H9 (cell line): ENCODE measurements at regions not wholly inside any gene's neighbourhood (a gene's known extent, or its start where the extent isn't known, plus 50 kb on each side); places are given as distances from the start of the nearest gene placed in this dataset.

Experiments
- DNase-seq: peaks from one replicate; pipeline ENCODE4 v3.0.0-alpha.2; 2017
- H2AFZ ChIP-seq: one replicate; pipeline ENCODE4 v1.6.1; 2013; ENCODE audit warnings: mild to moderate bottlenecking, low read length, control low read depth, moderate library complexity
- H2AK5ac ChIP-seq: 2 replicates; pipeline ENCODE4 v1.6.1; 2013; ENCODE audit warnings: low read length, control low read depth, mixed read lengths; ENCODE audit not compliant: insufficient read length
- H2BK120ac ChIP-seq: one replicate; pipeline ENCODE4 v1.6.1; 2013; ENCODE audit warnings: low read depth, mild to moderate bottlenecking, low read length, control low read depth, inconsistent platforms; ENCODE audit not compliant: poor library complexity, severe bottlenecking
- H2BK12ac ChIP-seq: 2 replicates; pipeline ENCODE4 v1.6.1; 2013; ENCODE audit warnings: low read length, control low read depth, mixed read lengths, low read depth; ENCODE audit not compliant: insufficient read length
- H2BK15ac ChIP-seq: 2 replicates; pipeline ENCODE4 v1.6.1; 2013; ENCODE audit warnings: low read depth, low read length, control low read depth
- H2BK20ac ChIP-seq: one replicate; pipeline ENCODE4 v1.6.1; 2013; ENCODE audit warnings: low read depth, mild to moderate bottlenecking, low read length, control low read depth, inconsistent platforms; ENCODE audit not compliant: poor library complexity, severe bottlenecking
- H2BK5ac ChIP-seq: 2 replicates; pipeline ENCODE4 v1.6.1; 2013; ENCODE audit warnings: low read length, control low read depth, mixed read lengths; ENCODE audit not compliant: insufficient read length
- H3K14ac ChIP-seq: 2 replicates; pipeline ENCODE4 v1.6.1; 2013; ENCODE audit warnings: low read length, control low read depth; ENCODE audit not compliant: insufficient read depth
- H3K18ac ChIP-seq: 2 replicates; pipeline ENCODE4 v1.6.1; 2013; ENCODE audit warnings: low read depth, mild to moderate bottlenecking, mixed read lengths, low read length, control low read depth; ENCODE audit not compliant: insufficient read length
- H3K23ac ChIP-seq: 2 replicates; pipeline ENCODE4 v1.6.1; 2013; ENCODE audit warnings: low read length, control low read depth, mixed read lengths, low read depth; ENCODE audit not compliant: insufficient read length
- H3K23me2 ChIP-seq: 2 replicates; pipeline ENCODE4 v1.6.1; 2013; ENCODE audit warnings: low read depth, mild to moderate bottlenecking, mixed read lengths, low read length, control low read depth; ENCODE audit not compliant: insufficient read length, poor library complexity, severe bottlenecking
- H3K27ac ChIP-seq: 2 replicates; pipeline ENCODE4 v1.5.1; 2013; ENCODE audit warnings: low read length, control low read depth, mixed read lengths, low read depth; ENCODE audit not compliant: insufficient read length
- H3K27me3 ChIP-seq: 2 replicates; pipeline ENCODE4 v1.6.1; 2013; ENCODE audit warnings: low read length, control low read depth, inconsistent platforms; ENCODE audit not compliant: insufficient read depth
- H3K4ac ChIP-seq: 2 replicates; pipeline ENCODE4 v1.6.1; 2013; ENCODE audit warnings: low read depth, mild to moderate bottlenecking, control low read depth, inconsistent platforms, low read length, moderate library complexity
- H3K4me1 ChIP-seq: 2 replicates; pipeline ENCODE4 v1.6.1; 2013; ENCODE audit warnings: low read length, control low read depth, inconsistent platforms; ENCODE audit not compliant: insufficient read depth
- H3K4me2 ChIP-seq: 2 replicates; pipeline ENCODE4 v1.6.1; 2013; ENCODE audit warnings: low read length, control low read depth, mixed read lengths; ENCODE audit not compliant: insufficient read length, insufficient read depth
- H3K56ac ChIP-seq: 2 replicates; pipeline ENCODE4 v1.6.1; 2013; ENCODE audit warnings: low read depth, mild to moderate bottlenecking, mixed read lengths, low read length, control low read depth; ENCODE audit not compliant: insufficient read length
- H3K79me1 ChIP-seq: 2 replicates; pipeline ENCODE4 v1.6.1; 2013; ENCODE audit warnings: low read depth, mild to moderate bottlenecking, moderate library complexity, low read length, control low read depth, inconsistent platforms; ENCODE audit not compliant: insufficient read depth, poor library complexity, severe bottlenecking
- H3K79me2 ChIP-seq: 2 replicates; pipeline ENCODE4 v1.6.1; 2013; ENCODE audit warnings: low read length, control low read depth, inconsistent platforms; ENCODE audit not compliant: insufficient read depth
- H3K9ac ChIP-seq: 2 replicates; pipeline ENCODE4 v1.6.1; 2013; ENCODE audit warnings: low read length, control low read depth, mixed read lengths; ENCODE audit not compliant: insufficient read length; ENCODE audit errors: extremely low read depth
- H3K9me3 ChIP-seq: one replicate; pipeline ENCODE4 v1.6.1; 2013; ENCODE audit warnings: low read depth, low read length, inconsistent platforms; ENCODE audit not compliant: control insufficient read depth
- H3T11ph ChIP-seq: one replicate; pipeline ENCODE4 v1.6.1; 2013; ENCODE audit warnings: mild to moderate bottlenecking, low read length, control low read depth, inconsistent platforms
- H4K20me1 ChIP-seq: one replicate; pipeline ENCODE4 v1.6.1; 2013; ENCODE audit not compliant: control insufficient read depth, insufficient read length, insufficient read depth
- H4K5ac ChIP-seq: 2 replicates; pipeline ENCODE4 v1.6.1; 2013; ENCODE audit warnings: low read depth, mild to moderate bottlenecking, mixed read lengths, low read length, control low read depth; ENCODE audit not compliant: insufficient read length
- H4K8ac ChIP-seq: replicated peaks from 2 replicates; pipeline ENCODE4 v1.6.1; 2013; ENCODE audit warnings: low read length, control low read depth, mixed read lengths, low read depth; ENCODE audit not compliant: insufficient read length
- H4K91ac ChIP-seq: 2 replicates; pipeline ENCODE4 v1.6.1; 2013; ENCODE audit warnings: low read depth, mild to moderate bottlenecking, moderate library complexity, mixed read lengths, low read length, control low read depth; ENCODE audit not compliant: insufficient read length
- H3K27ac Mint-ChIP-seq, 3 experiments: 2 replicates in 2 of 3; 3 replicates in 1 of 3; pipeline ENCODE4 v1.8.0; 2020 to 2021; ENCODE audit warnings: mixed read lengths in 3 of 3, mild to moderate bottlenecking in 1 of 3, moderate library complexity in 1 of 3
- H3K27me3 Mint-ChIP-seq: 2 replicates; pipeline ENCODE4 v1.8.0; 2021; ENCODE audit warnings: low read depth, mild to moderate bottlenecking, moderate library complexity, mixed read lengths
- H3K36me3 Mint-ChIP-seq, 3 experiments: 2 replicates in 2 of 3; 3 replicates in 1 of 3; pipeline ENCODE4 v1.8.0; 2020 to 2021; ENCODE audit warnings: low read depth in 3 of 3, mixed read lengths in 3 of 3; ENCODE audit not compliant: insufficient read depth in 1 of 3
- H3K4me1 Mint-ChIP-seq, 2 experiments: 2 replicates each; pipeline ENCODE4 v1.8.0; 2020; ENCODE audit warnings: mixed read lengths in 2 of 2
- H3K4me3 Mint-ChIP-seq, 2 experiments: 2 replicates in 1 of 2; 3 replicates in 1 of 2; pipeline ENCODE4 v1.8.0; 2020 to 2021; ENCODE audit warnings: mild to moderate bottlenecking in 2 of 2, mixed read lengths in 2 of 2, moderate library complexity in 1 of 2
- H3K9me3 Mint-ChIP-seq, 2 experiments: 2 replicates in 1 of 2; 3 replicates in 1 of 2; pipeline ENCODE4 v1.8.0; 2020; ENCODE audit warnings: mild to moderate bottlenecking in 2 of 2, mixed read lengths in 2 of 2, moderate library complexity in 1 of 2
- CTCF ChIP-seq: fragments of 200-600 bp; sonication (generic); conservative IDR thresholded peaks from 3 replicates; pipeline ENCODE4 v1.8.0; 2021; ENCODE audit warnings: antibody characterized with exemption, mild to moderate bottlenecking
- WGBS: extraction: QIAGEN DNeasy Blood & Tissue Kit; methylation state at CpG from one replicate; pipeline ENCODE4 v1.1.7; 2013; ENCODE audit warnings: missing lambda C conversion rate, low lambda C conversion rate, mixed read lengths; ENCODE audit not compliant: insufficient read length; ENCODE audit errors: extremely low coverage; 5-methylcytosine and 5-hydroxymethylcytosine counted together

DNA sequence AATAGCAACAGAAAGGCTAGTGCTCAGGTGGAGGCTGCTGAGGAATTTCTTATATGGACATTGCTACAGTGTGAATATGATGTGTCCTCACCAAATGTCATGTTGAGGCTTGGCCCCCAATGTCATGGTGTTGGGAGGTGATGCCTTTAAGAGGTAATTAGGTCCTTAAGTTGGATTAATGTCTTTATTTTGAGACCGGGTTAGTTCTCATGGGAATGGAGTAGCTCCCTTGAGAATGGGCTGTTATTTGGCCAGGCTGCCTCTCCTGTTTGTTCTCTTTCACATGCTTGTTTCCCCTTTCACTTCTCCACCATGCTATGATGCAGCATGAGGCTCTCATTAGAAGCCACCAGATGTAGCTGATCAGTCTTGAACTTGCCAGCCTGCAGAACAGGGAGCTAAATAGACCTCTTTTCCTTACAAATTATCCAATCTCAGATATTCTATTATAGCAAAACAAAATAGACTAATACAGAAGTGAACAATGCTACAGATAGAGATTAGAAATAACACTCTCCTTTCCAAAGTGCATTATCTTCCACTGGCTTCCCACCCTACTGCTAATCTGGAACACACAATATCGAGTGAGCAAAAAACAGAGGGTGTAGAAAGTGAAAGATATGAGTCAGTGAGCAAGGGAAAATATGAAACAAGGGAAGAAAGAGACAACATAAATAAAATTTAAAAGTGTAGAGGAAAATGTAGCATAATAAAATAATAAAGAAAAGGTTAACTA, 160.2 kb downstream of the NTMT2 start:
- no peak overlapping the region for H3K9ac ChIP-seq
- no CpG with 5 or more reads among the region's 2 CpGs for WGBS
- Mint-ChIP-seq H3K27me3 (no peaks in the 10 kb centered on the region), H3K9me3 (no peaks in the 10 kb centered on the region), H3K36me3 (no peaks in the 10 kb centered on the region), H3K4me1 (peaks cover 2 to 3% of the 10 kb centered on the region in 2 experiments; a peak in 2 of 4 replicates), H3K27ac (no peak overlapping the region; a peak in 1 of 7 replicates), H3K4me3 (no peak overlapping the region)
- no peaks in the 10 kb centered on the region for H3K4me1 ChIP-seq
- no peaks in the 10 kb centered on the region for H3K9me3 ChIP-seq
- H3K14ac ChIP-seq = no peak overlapping the region
- H2BK15ac ChIP-seq = no peak overlapping the region
- no peaks in the 10 kb centered on the region for H3K23me2 ChIP-seq
- no peak overlapping the region for H2AFZ ChIP-seq
- no peak overlapping the region for H2BK5ac ChIP-seq
- no peak overlapping the region for H4K5ac ChIP-seq
- no peak overlapping the region for H4K91ac ChIP-seq
- DNase-seq = no peak
- no peak overlapping the region for H3K23ac ChIP-seq
- H3K27me3 ChIP-seq = no peaks in the 10 kb centered on the region
- no peak overlapping the region for H2BK20ac ChIP-seq
- H3K27ac ChIP-seq = no peak overlapping the region
- TF ChIP-seq CTCF = no peak
- H3K79me2 ChIP-seq = no peaks in the 10 kb centered on the region
- no peak overlapping the region for H2BK120ac ChIP-seq
- no peak overlapping the region for H3T11ph ChIP-seq
- H3K56ac ChIP-seq = no peak overlapping the region
- no peak overlapping the region for H3K4me2 ChIP-seq
- no peak overlapping the region for H4K8ac ChIP-seq
- no peak overlapping the region for H3K4ac ChIP-seq
- no peaks in the 10 kb centered on the region for H3K79me1 ChIP-seq
- H3K18ac ChIP-seq = no peak overlapping the region
- no peaks in the 10 kb centered on the region for H4K20me1 ChIP-seq
- H2BK12ac ChIP-seq = no peak overlapping the region
- H2AK5ac ChIP-seq = no peak overlapping the region
